ENCODE measurements at regions not wholly inside any gene's neighbourhood (a gene's known extent, or its start where the extent isn't known, plus 50 kb on each side); places are given as distances from the start of the nearest gene placed in this dataset.
A peak's percentile ranks its signal among the peaks of the same experiment; 100 is the strongest.

DNA sequence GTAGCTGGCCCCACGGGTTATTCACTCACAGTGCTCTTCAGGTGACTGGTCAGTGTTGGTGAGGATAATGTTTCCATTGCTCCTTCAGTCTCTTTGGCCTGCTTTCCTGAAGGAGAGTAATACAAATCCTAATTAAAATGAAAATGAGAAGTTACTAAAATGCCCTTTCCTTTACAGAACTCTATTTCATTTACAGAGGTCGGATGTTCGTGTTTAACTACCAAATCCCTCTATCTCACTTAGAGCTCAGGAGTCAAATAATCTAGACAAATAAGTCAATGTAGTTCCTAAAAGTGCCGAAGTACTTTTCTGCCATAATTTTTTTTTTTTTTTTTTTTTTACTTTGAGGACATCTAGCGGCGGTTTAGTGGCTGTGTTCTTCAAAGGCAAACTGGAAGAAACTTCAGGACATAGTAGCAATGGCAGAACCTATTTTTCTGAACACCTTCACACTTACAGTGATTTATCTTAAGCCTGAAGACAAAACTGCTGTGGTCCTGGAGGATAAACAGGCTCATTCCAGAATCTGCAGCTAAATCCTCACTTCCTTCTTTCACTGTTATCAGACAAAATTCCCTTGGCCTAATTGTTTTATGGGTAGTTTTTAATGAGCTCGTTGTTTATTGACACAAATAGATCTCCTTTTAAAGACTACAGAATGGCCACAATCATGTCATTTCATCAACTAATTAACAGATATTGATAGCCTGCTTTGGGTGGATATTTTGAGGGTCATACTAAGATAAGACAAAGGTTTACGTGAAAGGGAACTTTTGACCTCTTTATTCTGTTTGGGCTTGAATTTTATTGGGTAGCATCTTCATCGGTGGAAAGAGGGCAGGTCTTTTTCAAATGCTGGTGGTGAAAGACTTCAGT, 207.6 kb upstream of the DMRTA1 start:
- FAIRE-seq (no peak), DNase-seq (ENCODE audit: low read depth, low spot score) (no peak), ATAC-seq (peak; percentile 50)
- ChIA-PET RAD21 (ENCODE audit: unreplicated experiment) (interaction anchor here (0.9 to 4.1 kb wide), 6 partner anchors 199 to 427 kb away, joined by 3 to 19 read pairs (median 4); no protein-coding TSS in a partner anchor), SMC1A (ENCODE audit: uncharacterized antibody, unreplicated experiment) (interaction anchor here (0.7 to 3.3 kb wide), 11 partner anchors 8 to 1847 kb away, joined by 3 to 31 read pairs (median 3); partner anchors contain the start of gene CDKN2B), POLR2A (no interaction called here), CTCF (interaction anchor here (0.7 to 4.6 kb wide), 15 partner anchors 11 to 434 kb away, joined by 3 to 63 read pairs (median 5); partner anchors contain the start of gene CDKN2B)
- Histone ChIP-seq H3K4me3 (no peak overlapping the region), H3K79me2 (ENCODE audit: control insufficient read depth, insufficient read depth, low read length) (no peaks in the 10 kb centered on the region), H3K36me3 (ENCODE audit: control insufficient read depth in 2 of 2, insufficient read depth in 2 of 2, low read length in 1 of 2) (no peaks in the 10 kb centered on the region), H2AFZ (ENCODE audit: control insufficient read depth, low read depth, low read length) (no peak overlapping the region), H3K27ac (ENCODE audit: control insufficient read depth, insufficient read depth) (no peak overlapping the region), H3K4me1 (ENCODE audit: control insufficient read depth, insufficient read depth, low read length) (peaks cover 19% of the 10 kb centered on the region), H3K9me3 (replicated peaks; ENCODE audit: control insufficient read depth, insufficient read depth, low read length) (no peaks in the 10 kb centered on the region; the same call in 2 of the 3 replicates), H3K4me2 (ENCODE audit: control insufficient read depth, insufficient read depth) (no peak overlapping the region), H3K9ac (ENCODE audit: control insufficient read depth, insufficient read depth, low read length) (no peak overlapping the region), H3K27me3 (replicated peaks in 1 of 2; ENCODE audit: control insufficient read depth in 2 of 2, insufficient read depth in 2 of 2, low read length in 1 of 2) (peaks cover 0 to 7% of the 10 kb centered on the region in 2 experiments; a peak in 2 of 4 replicates), H4K20me1 (ENCODE audit: control insufficient read depth, insufficient read depth) (no peaks in the 10 kb centered on the region)
- intact Hi-C loops (cut with micrococcal nuclease; ENCODE audit: unreplicated experiment): loop anchor here (1.0 to 10.0 kb wide), 2 partner anchors 204 to 426 kb away; no protein-coding TSS in a partner anchor
- BruUV-seq (replicated peaks): no TSS peak
- 8% methylated on average over 7 of the region's 9 CpGs for WGBS (ENCODE audit: insufficient coverage, insufficient replicate concordance, low lambda C conversion rate, missing lambda C conversion rate)
- in situ Hi-C loops (cut with MboI): loop anchor here (5.0 kb wide), 1 partner anchor 422 kb away; no protein-coding TSS in a partner anchor
- TF ChIP-seq RAD21 (IDR thresholded peaks at IDR 0.05; ENCODE audit: insufficient read depth, low read depth, low read length): peak; percentile 37; the same call in 1 of the 2 replicates
- no peak for TF ChIP-seq TCF12 (IDR thresholded peaks at IDR 0.05; ENCODE audit: low read depth, low read length)
- no peak for TF ChIP-seq IKZF2 (IDR thresholded peaks at IDR 0.05)
- TF ChIP-seq ZNF384 (IDR thresholded peaks at IDR 0.05; ENCODE audit: borderline replicate concordance, low read depth, low read length): peak; percentile 96
- TF ChIP-seq, protein P1, sequence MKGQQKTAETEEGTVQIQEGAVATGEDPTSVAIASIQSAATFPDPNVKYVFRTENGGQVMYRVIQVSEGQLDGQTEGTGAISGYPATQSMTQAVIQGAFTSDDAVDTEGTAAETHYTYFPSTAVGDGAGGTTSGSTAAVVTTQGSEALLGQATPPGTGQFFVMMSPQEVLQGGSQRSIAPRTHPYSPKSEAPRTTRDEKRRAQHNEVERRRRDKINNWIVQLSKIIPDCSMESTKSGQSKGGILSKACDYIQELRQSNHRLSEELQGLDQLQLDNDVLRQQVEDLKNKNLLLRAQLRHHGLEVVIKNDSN (IDR thresholded peaks at IDR 0.05; ENCODE audit: borderline replicate concordance, extremely low read length, insufficient read depth, low read depth, low read length): no peak
- no peak for TF ChIP-seq STAT3 (IDR thresholded peaks at IDR 0.05; ENCODE audit: low read depth, low read length)
- peak; percentile 50; the same call in 1 of the 2 replicates for TF ChIP-seq SMC3 (IDR thresholded peaks at IDR 0.05; ENCODE audit: borderline replicate concordance, low read length)
- TF ChIP-seq BACH1 (IDR thresholded peaks at IDR 0.05; ENCODE audit: borderline replicate concordance): no peak
- no peak for TF ChIP-seq WRNIP1 (IDR thresholded peaks at IDR 0.05; ENCODE audit: borderline replicate concordance, low read depth, low read length)
- no peak for TF ChIP-seq SIN3A (IDR thresholded peaks at IDR 0.05; ENCODE audit: low read depth, low read length)
- TF ChIP-seq, protein P2, sequence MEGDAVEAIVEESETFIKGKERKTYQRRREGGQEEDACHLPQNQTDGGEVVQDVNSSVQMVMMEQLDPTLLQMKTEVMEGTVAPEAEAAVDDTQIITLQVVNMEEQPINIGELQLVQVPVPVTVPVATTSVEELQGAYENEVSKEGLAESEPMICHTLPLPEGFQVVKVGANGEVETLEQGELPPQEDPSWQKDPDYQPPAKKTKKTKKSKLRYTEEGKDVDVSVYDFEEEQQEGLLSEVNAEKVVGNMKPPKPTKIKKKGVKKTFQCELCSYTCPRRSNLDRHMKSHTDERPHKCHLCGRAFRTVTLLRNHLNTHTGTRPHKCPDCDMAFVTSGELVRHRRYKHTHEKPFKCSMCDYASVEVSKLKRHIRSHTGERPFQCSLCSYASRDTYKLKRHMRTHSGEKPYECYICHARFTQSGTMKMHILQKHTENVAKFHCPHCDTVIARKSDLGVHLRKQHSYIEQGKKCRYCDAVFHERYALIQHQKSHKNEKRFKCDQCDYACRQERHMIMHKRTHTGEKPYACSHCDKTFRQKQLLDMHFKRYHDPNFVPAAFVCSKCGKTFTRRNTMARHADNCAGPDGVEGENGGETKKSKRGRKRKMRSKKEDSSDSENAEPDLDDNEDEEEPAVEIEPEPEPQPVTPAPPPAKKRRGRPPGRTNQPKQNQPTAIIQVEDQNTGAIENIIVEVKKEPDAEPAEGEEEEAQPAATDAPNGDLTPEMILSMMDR (IDR thresholded peaks at IDR 0.05 in 2 of 3, conservative IDR thresholded peaks at IDR 0.05 in 1 of 3; ENCODE audit: control insufficient read depth in 2 of 3, extremely low read depth in 1 of 3, insufficient read depth in 1 of 3, low read depth in 3 of 3, low read length in 3 of 3): peak in 2 of 3 experiments; percentile 36 to 43; a peak in 4 of 6 replicates
- no peak for TF ChIP-seq CREM (IDR thresholded peaks at IDR 0.05; ENCODE audit: low read depth)
- TF ChIP-seq, protein P3, sequence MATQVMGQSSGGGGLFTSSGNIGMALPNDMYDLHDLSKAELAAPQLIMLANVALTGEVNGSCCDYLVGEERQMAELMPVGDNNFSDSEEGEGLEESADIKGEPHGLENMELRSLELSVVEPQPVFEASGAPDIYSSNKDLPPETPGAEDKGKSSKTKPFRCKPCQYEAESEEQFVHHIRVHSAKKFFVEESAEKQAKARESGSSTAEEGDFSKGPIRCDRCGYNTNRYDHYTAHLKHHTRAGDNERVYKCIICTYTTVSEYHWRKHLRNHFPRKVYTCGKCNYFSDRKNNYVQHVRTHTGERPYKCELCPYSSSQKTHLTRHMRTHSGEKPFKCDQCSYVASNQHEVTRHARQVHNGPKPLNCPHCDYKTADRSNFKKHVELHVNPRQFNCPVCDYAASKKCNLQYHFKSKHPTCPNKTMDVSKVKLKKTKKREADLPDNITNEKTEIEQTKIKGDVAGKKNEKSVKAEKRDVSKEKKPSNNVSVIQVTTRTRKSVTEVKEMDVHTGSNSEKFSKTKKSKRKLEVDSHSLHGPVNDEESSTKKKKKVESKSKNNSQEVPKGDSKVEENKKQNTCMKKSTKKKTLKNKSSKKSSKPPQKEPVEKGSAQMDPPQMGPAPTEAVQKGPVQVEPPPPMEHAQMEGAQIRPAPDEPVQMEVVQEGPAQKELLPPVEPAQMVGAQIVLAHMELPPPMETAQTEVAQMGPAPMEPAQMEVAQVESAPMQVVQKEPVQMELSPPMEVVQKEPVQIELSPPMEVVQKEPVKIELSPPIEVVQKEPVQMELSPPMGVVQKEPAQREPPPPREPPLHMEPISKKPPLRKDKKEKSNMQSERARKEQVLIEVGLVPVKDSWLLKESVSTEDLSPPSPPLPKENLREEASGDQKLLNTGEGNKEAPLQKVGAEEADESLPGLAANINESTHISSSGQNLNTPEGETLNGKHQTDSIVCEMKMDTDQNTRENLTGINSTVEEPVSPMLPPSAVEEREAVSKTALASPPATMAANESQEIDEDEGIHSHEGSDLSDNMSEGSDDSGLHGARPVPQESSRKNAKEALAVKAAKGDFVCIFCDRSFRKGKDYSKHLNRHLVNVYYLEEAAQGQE (IDR thresholded peaks at IDR 0.05; ENCODE audit: low read depth, low read length): no peak
- TF ChIP-seq NR2C2 (IDR thresholded peaks at IDR 0.05; ENCODE audit: borderline replicate concordance, control insufficient read depth, insufficient read length, low read depth): no peak
- TF ChIP-seq ZNF24 (IDR thresholded peaks at IDR 0.05): no peak
